Mesenchymal stem cell (in vitro differentiated cells and primary cell): ENCODE measurements at regions not wholly inside any gene's neighbourhood (a gene's known extent, or its start where the extent isn't known, plus 50 kb on each side); places are given as distances from the start of the nearest gene placed in this dataset.
A peak's percentile ranks its signal among the peaks of the same experiment; 100 is the strongest.

Experiments used
- DNase-seq: peaks from one replicate; pipeline ENCODE4 v3.0.0-alpha.2; 2013
- H2AFZ ChIP-seq: one replicate; pipeline ENCODE4 v1.6.1; 2013; ENCODE audit warnings: low read depth, mild to moderate bottlenecking, control low read depth, inconsistent platforms, low read length, moderate library complexity
- H2AK5ac ChIP-seq: 2 replicates; pipeline ENCODE4 v1.6.1; 2013; ENCODE audit warnings: low read length, moderate library complexity, mild to moderate bottlenecking, inconsistent platforms; ENCODE audit not compliant: severe bottlenecking
- H2BK120ac ChIP-seq: one replicate; pipeline ENCODE4 v1.6.1; 2013; ENCODE audit warnings: low read depth, mild to moderate bottlenecking, inconsistent platforms, low read length, moderate library complexity
- H2BK12ac ChIP-seq, 2 experiments: one replicate each; pipeline ENCODE4 v1.6.1; 2013; ENCODE audit warnings: inconsistent platforms in 2 of 2, low read length in 2 of 2, mild to moderate bottlenecking in 2 of 2, moderate library complexity in 2 of 2, control low read depth in 1 of 2
- H2BK15ac ChIP-seq: one replicate; pipeline ENCODE4 v1.6.1; 2013; ENCODE audit warnings: mild to moderate bottlenecking, low read depth, inconsistent platforms; ENCODE audit not compliant: poor library complexity, severe bottlenecking
- H2BK5ac ChIP-seq: 2 replicates; pipeline ENCODE4 v1.6.1; 2013; ENCODE audit warnings: low read depth, mild to moderate bottlenecking, low read length, control low read depth, inconsistent platforms; ENCODE audit not compliant: poor library complexity, severe bottlenecking
- H3K14ac ChIP-seq, 2 experiments: one replicate each; pipeline ENCODE4 v1.6.1; 2013; ENCODE audit warnings: inconsistent platforms in 2 of 2, low read length in 2 of 2, control low read depth in 1 of 2, mild to moderate bottlenecking in 1 of 2, moderate library complexity in 1 of 2
- H3K18ac ChIP-seq, 2 experiments: one replicate each; pipeline ENCODE4 v1.6.1; 2013; ENCODE audit warnings: inconsistent platforms in 2 of 2, low read length in 2 of 2, control low read depth in 1 of 2, low read depth in 1 of 2, mild to moderate bottlenecking in 1 of 2
- H3K23ac ChIP-seq, 2 experiments: one replicate each; pipeline ENCODE4 v1.6.1; 2013; ENCODE audit warnings: inconsistent platforms in 2 of 2, low read length in 2 of 2, mild to moderate bottlenecking in 2 of 2, moderate library complexity in 2 of 2, control low read depth in 1 of 2
- H3K27ac ChIP-seq: 2 replicates; pipeline ENCODE4 v1.5.1; 2013; ENCODE audit warnings: mild to moderate bottlenecking, moderate library complexity, low read length, control low read depth, inconsistent platforms; ENCODE audit not compliant: poor library complexity, severe bottlenecking
- H3K27me3 ChIP-seq, 2 experiments: 2 replicates each; pipeline versions ENCODE4 v1.6.1 to v1.7.0; 2013; ENCODE audit warnings: low read length in 2 of 2, mild to moderate bottlenecking in 2 of 2, moderate library complexity in 2 of 2, control low read depth in 1 of 2, inconsistent platforms in 1 of 2; ENCODE audit not compliant: control insufficient read depth in 1 of 2, insufficient read depth in 1 of 2
- H3K36me3 ChIP-seq, 2 experiments: 2 replicates each; pipeline versions ENCODE4 v1.6.1 to v1.7.0; 2013; ENCODE audit warnings: low read length in 2 of 2, control low read depth in 1 of 2, inconsistent platforms in 1 of 2, low read depth in 1 of 2, mild to moderate bottlenecking in 1 of 2; ENCODE audit not compliant: insufficient read depth in 2 of 2, control insufficient read depth in 1 of 2
- H3K4ac ChIP-seq, 2 experiments: one replicate each; pipeline ENCODE4 v1.6.1; 2013; ENCODE audit warnings: inconsistent platforms in 2 of 2, low read length in 2 of 2, mild to moderate bottlenecking in 2 of 2, moderate library complexity in 2 of 2, control low read depth in 1 of 2, low read depth in 1 of 2
- H3K4me1 ChIP-seq: 2 replicates; pipeline ENCODE4 v1.6.1; 2013; ENCODE audit warnings: low read depth, low read length, control low read depth; ENCODE audit not compliant: control insufficient read depth, insufficient read depth
- H3K4me2 ChIP-seq: 2 replicates; pipeline ENCODE4 v1.6.1; 2013; ENCODE audit warnings: low read length, mild to moderate bottlenecking, inconsistent platforms; ENCODE audit not compliant: poor library complexity, severe bottlenecking
- H3K4me3 ChIP-seq, 2 experiments: 2 replicates each; pipeline versions ENCODE4 v1.5.1 to v1.7.0; 2013; ENCODE audit warnings: low read length in 2 of 2, mild to moderate bottlenecking in 2 of 2, control low read depth in 1 of 2, low read depth in 1 of 2; ENCODE audit not compliant: insufficient read depth in 1 of 2
- H3K79me1 ChIP-seq: replicated peaks from 2 replicates; pipeline ENCODE4 v1.6.1; 2013; ENCODE audit warnings: mild to moderate bottlenecking, control low read depth, low read length, inconsistent platforms; ENCODE audit not compliant: poor library complexity, severe bottlenecking
- H3K9ac ChIP-seq: 2 replicates; pipeline ENCODE4 v1.7.0; 2013; ENCODE audit warnings: mild to moderate bottlenecking, low read length, moderate library complexity
- H3K9me3 ChIP-seq: 2 replicates; pipeline ENCODE4 v1.7.0; 2013; ENCODE audit warnings: mild to moderate bottlenecking, low read length; ENCODE audit not compliant: control insufficient read depth
- H4K8ac ChIP-seq: one replicate; pipeline ENCODE4 v1.6.1; 2013; ENCODE audit warnings: inconsistent platforms, mild to moderate bottlenecking, low read length, moderate library complexity
- H4K91ac ChIP-seq: one replicate; pipeline ENCODE4 v1.6.1; 2013; ENCODE audit warnings: mild to moderate bottlenecking, low read length, inconsistent platforms
- WGBS: methylation state at CpG from one replicate; pipeline ENCODE4 v1.1.7; 2013; ENCODE audit warnings: mixed read lengths; 5-methylcytosine and 5-hydroxymethylcytosine counted together

GRCh38 chr9:105044518-105044917 is 116.6 kb upstream of the ABCA1 start:
- WGBS = 61% methylated on average over 2 of the region's 2 CpGs
- no peak overlapping the region for H2BK120ac ChIP-seq
- H3K36me3 ChIP-seq = no peaks in the 10 kb centered on the region
- H4K8ac ChIP-seq = no peak overlapping the region
- no peak overlapping the region for H3K4me2 ChIP-seq
- H3K14ac ChIP-seq = no peak overlapping the region
- H3K4me3 ChIP-seq = no peak overlapping the region
- no peak overlapping the region for H4K91ac ChIP-seq
- no peaks in the 10 kb centered on the region for H3K9me3 ChIP-seq
- no peak overlapping the region for H3K18ac ChIP-seq
- H3K27ac ChIP-seq = no peak overlapping the region
- no peak for DNase-seq
- H3K27me3 ChIP-seq = no peaks in the 10 kb centered on the region
- H3K79me1 ChIP-seq = no peaks in the 10 kb centered on the region
- no peaks in the 10 kb centered on the region for H3K4me1 ChIP-seq
- H2BK12ac ChIP-seq = no peak overlapping the region
- no peak overlapping the region for H2AFZ ChIP-seq
- no peak overlapping the region for H3K23ac ChIP-seq
- H2BK15ac ChIP-seq = no peak overlapping the region
- H2AK5ac ChIP-seq = no peak overlapping the region
- H3K9ac ChIP-seq = no peak overlapping the region
- H3K4ac ChIP-seq = no peak overlapping the region
- H2BK5ac ChIP-seq = no peak overlapping the region

DNA sequence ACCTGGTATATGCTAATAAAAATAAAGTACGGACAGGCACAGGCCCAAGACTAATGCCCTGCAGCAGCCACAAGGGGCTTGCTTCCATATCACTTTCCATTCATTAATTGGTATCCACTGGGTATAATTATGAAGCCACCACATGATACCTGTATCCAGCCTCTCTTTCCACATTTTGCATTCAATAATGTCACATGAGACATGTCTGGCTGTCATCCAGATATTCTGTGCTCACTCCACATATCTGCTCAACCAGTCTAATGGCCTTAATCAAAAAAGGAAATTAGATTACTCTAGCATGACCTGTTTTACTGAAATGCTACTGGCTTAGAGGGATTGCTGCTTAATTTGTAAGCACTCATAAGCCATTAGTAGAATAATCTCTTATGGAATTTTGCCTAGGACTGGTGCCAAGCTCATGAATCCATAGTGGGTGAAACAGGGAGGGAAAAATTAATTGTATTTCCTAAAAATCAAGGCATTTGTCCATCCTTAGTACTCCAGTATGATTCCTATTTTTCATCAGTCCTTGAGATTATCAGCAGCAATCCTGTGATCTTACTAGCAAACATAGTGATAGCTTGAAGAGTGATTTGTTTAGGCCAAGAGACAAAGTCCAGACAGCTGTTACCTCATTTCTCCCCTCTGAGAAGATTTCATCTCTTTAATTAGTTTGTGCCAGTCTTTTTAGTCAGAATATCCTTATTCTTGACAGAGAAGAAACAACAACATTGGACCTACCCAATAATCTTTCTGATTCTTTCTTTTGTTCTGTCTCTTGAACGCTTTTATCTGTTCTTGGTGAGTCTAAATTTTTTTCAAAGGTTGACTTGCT is 119.2 kb upstream of the ABCA1 start:
- H3K4me1 ChIP-seq = no peaks in the 10 kb centered on the region
- no peak overlapping the region for H2AK5ac ChIP-seq
- DNase-seq = no peak
- no peak overlapping the region for H2BK120ac ChIP-seq
- H3K18ac ChIP-seq = no peak overlapping the region
- no peak overlapping the region for H3K4ac ChIP-seq
- no peak overlapping the region for H3K9ac ChIP-seq
- H3K4me3 ChIP-seq = no peak overlapping the region
- H2BK15ac ChIP-seq = no peak overlapping the region
- 95% methylated on average over 2 of the region's 2 CpGs for WGBS
- H4K8ac ChIP-seq = no peak overlapping the region
- no peak overlapping the region for H3K27ac ChIP-seq
- H3K4me2 ChIP-seq = no peak overlapping the region
- no peak overlapping the region for H3K23ac ChIP-seq
- no peak overlapping the region for H2BK5ac ChIP-seq
- H4K91ac ChIP-seq = no peak overlapping the region
- no peaks in the 10 kb centered on the region for H3K36me3 ChIP-seq
- H2BK12ac ChIP-seq = no peak overlapping the region
- H3K27me3 ChIP-seq = no peaks in the 10 kb centered on the region
- H3K9me3 ChIP-seq = no peaks in the 10 kb centered on the region
- H3K14ac ChIP-seq = no peak overlapping the region
- no peak overlapping the region for H2AFZ ChIP-seq
- H3K79me1 ChIP-seq = no peaks in the 10 kb centered on the region

DNA sequence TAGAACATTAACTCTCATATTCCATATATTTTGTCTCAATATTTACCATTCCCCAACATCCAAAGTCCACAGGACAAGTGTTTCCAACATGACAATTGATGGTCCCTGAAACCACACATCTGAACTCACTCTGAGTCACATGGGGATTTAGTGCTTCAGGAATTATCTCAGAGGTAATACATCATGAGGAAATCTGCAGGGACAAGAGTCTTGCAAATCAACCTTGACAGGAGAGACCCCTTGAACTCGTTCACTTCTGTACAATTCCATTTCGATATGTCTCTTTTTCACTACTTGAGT is 119.7 kb upstream of the ABCA1 start:
- no peak overlapping the region for H3K27ac ChIP-seq
- no peak overlapping the region for H2AFZ ChIP-seq
- no peaks in the 10 kb centered on the region for H3K27me3 ChIP-seq
- DNase-seq = peak; percentile 43
- no peak overlapping the region for H3K4me3 ChIP-seq
- no peaks in the 10 kb centered on the region for H3K79me1 ChIP-seq
- no CpG with 5 or more reads among the region's 2 CpGs for WGBS
- H3K4ac ChIP-seq = no peak overlapping the region
- no peak overlapping the region for H2BK15ac ChIP-seq
- H3K9ac ChIP-seq = no peak overlapping the region
- H2AK5ac ChIP-seq = no peak overlapping the region
- no peak overlapping the region for H3K4me2 ChIP-seq
- no peaks in the 10 kb centered on the region for H3K36me3 ChIP-seq
- no peak overlapping the region for H2BK120ac ChIP-seq
- no peak overlapping the region for H4K91ac ChIP-seq
- no peak overlapping the region for H2BK5ac ChIP-seq
- H3K9me3 ChIP-seq = no peaks in the 10 kb centered on the region
- peak overlapping the region in 1 of 2 experiments; percentile 32 for H2BK12ac ChIP-seq
- H3K18ac ChIP-seq = no peak overlapping the region
- H4K8ac ChIP-seq = no peak overlapping the region
- H3K4me1 ChIP-seq = no peaks in the 10 kb centered on the region
- H3K23ac ChIP-seq = no peak overlapping the region
- H3K14ac ChIP-seq = no peak overlapping the region

- Histone ChIP-seq H3K27me3 (no peaks in the 10 kb centered on the region), H2BK15ac (no peak overlapping the region), H3K4me3 (no peak overlapping the region), H2BK5ac (no peak overlapping the region), H2AK5ac (no peak overlapping the region), H3K27ac (no peak overlapping the region), H4K8ac (no peak overlapping the region), H3K23ac (no peak overlapping the region), H3K36me3 (no peaks in the 10 kb centered on the region), H2AFZ (no peak overlapping the region), H4K91ac (no peak overlapping the region), H3K4me1 (no peaks in the 10 kb centered on the region), H3K9me3 (no peaks in the 10 kb centered on the region), H3K79me1 (no peaks in the 10 kb centered on the region), H3K18ac (no peak overlapping the region), H3K9ac (no peak overlapping the region), H2BK12ac (no peak overlapping the region), H3K4ac (no peak overlapping the region), H3K14ac (no peak overlapping the region), H3K4me2 (no peak overlapping the region), H2BK120ac (no peak overlapping the region)
- DNase-seq = no peak
- WGBS = 44% methylated on average over 2 of the region's 2 CpGs
Measured at GRCh38 chr9:105048331-105048730, 120.4 kb upstream of the ABCA1 start.
